Calu3 (cell line): ENCODE measurements at regions not wholly inside any gene's neighbourhood (a gene's known extent, or its start where the extent isn't known, plus 50 kb on each side); places are given as distances from the start of the nearest gene placed in this dataset.
A peak's percentile ranks its signal among the peaks of the same experiment; 100 is the strongest.

ENCODE experiments used
- BruUV-seq: library from RNA; stranded (reverse); fragments of 400-500 nt; replicated peaks from 2 replicates; lab custom pipeline; 2021; lab: Mats Ljungman, UMichigan
- CTCF ChIA-PET: fragments of 300-600 bp; sonication (Branson Sonifier 250); formaldehyde crosslinking; loops from one replicate; lab custom pipeline; 2022; ENCODE audit warnings: antibody characterized with exemption; lab: Charles Lee
- DNase-seq: peaks from one replicate; pipeline ENCODE4 v3.0.0; 2022
- H3K27ac Mint-ChIP-seq: one replicate; pipeline ENCODE4 v1.8.0; 2022; ENCODE audit warnings: mixed read lengths; ENCODE audit not compliant: unreplicated experiment
- H3K27me3 Mint-ChIP-seq: one replicate; pipeline ENCODE4 v1.8.0; 2022; ENCODE audit warnings: mixed read lengths; ENCODE audit not compliant: unreplicated experiment
- H3K36me3 Mint-ChIP-seq: one replicate; pipeline ENCODE4 v1.8.0; 2022; ENCODE audit warnings: mild to moderate bottlenecking, moderate library complexity, mixed read lengths; ENCODE audit not compliant: insufficient read depth, unreplicated experiment
- H3K4me1 Mint-ChIP-seq: one replicate; pipeline ENCODE4 v1.8.0; 2022; ENCODE audit warnings: mild to moderate bottlenecking, low read depth, mixed read lengths; ENCODE audit not compliant: unreplicated experiment
- H3K4me3 Mint-ChIP-seq: one replicate; pipeline ENCODE4 v1.8.0; 2022; ENCODE audit warnings: mild to moderate bottlenecking, low read depth, moderate library complexity, mixed read lengths; ENCODE audit not compliant: unreplicated experiment
- H3K9me3 Mint-ChIP-seq: one replicate; pipeline ENCODE4 v1.8.0; 2022; ENCODE audit warnings: low read depth, mixed read lengths; ENCODE audit not compliant: unreplicated experiment
- intact Hi-C: fragments of 100-400 bp; cut with micrococcal nuclease; formaldehyde crosslinking; loops from one replicate; pipeline ENCODE4 v1.10.0; 2022; ENCODE audit not compliant: unreplicated experiment
- TF ChIP-seq, protein P1 (sequence below): fragments of 200-600 bp; IDR thresholded peaks from one replicate; pipeline ENCODE4 v1.8.0; 2022; ENCODE audit warnings: antibody characterized with exemption; ENCODE audit not compliant: unreplicated experiment

DNA sequence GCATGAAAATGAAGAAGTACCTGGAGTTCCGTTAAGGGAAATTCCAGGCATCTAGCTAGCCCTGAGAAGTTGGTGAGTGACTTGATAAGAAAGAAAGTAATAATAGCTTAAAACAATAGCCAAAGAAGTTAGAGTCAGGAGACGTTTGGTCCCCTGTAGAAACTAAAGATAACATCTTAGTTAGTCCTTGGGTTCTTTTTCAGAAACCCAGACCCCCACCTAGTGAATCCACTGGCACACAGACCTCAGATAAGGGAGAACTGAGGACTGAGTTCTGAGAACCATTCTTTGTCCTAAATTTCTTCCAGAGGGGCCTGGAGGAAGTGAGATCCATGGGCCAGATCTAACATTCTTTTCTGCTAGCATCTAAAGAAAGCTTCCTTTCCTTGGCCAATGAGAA lies 335.4 kb downstream of the SLC4A3 start:
- no TSS peak for BruUV-seq
- peaks cover 4% of the 10 kb centered on the region for H3K9me3 Mint-ChIP-seq
- TF ChIP-seq, protein P1, sequence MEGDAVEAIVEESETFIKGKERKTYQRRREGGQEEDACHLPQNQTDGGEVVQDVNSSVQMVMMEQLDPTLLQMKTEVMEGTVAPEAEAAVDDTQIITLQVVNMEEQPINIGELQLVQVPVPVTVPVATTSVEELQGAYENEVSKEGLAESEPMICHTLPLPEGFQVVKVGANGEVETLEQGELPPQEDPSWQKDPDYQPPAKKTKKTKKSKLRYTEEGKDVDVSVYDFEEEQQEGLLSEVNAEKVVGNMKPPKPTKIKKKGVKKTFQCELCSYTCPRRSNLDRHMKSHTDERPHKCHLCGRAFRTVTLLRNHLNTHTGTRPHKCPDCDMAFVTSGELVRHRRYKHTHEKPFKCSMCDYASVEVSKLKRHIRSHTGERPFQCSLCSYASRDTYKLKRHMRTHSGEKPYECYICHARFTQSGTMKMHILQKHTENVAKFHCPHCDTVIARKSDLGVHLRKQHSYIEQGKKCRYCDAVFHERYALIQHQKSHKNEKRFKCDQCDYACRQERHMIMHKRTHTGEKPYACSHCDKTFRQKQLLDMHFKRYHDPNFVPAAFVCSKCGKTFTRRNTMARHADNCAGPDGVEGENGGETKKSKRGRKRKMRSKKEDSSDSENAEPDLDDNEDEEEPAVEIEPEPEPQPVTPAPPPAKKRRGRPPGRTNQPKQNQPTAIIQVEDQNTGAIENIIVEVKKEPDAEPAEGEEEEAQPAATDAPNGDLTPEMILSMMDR, result no peak
- H3K36me3 Mint-ChIP-seq, result no peaks in the 10 kb centered on the region
- intact Hi-C loops, result no loop called here
- no peak for DNase-seq
- no peaks in the 10 kb centered on the region for H3K4me1 Mint-ChIP-seq
- CTCF ChIA-PET, result no interaction called here
- H3K27me3 Mint-ChIP-seq, result no peaks in the 10 kb centered on the region
- no peak overlapping the region for H3K27ac Mint-ChIP-seq
- no peak overlapping the region for H3K4me3 Mint-ChIP-seq

DNA sequence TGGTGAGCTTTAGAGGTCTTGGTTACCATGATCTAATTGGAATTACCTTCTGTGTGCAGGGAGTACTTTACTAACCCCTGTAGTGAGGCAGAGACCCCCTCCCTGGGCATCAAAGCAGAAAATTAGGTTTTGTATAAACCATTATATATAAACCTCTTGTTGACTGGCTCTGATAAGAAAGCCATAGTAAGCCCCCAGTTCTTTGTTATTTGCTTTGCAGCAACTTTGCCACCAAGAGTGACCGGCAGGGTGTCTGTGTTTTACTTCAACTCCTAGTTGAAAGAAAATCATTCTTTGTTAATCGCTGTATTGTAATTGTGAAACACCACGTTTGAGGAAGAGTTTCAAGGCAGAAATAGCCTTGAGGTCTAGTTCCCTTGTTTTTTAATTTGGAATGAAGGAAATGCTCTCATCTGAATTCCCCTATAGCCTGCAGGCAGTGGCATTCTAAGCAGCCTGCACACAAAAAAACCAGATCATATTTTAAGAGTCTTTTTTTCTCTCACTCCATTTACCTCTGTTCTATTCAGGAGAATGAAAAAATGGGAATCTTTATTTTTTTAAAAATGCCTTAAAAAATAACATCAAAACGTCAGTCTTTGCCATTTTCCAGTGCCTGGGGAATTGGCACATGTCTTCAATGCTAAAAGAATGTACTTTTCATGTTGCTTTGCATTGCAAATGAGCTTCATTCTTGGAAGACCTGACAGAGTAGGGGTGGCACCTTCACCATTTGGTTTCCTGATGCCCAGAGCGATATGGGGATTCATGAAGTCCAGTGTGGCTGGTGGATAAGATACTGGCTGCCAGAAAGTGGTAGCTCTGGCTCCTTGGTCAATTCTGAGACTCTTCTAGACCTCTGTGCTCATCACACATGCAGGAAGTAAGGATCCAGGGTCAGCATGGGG lies 338.1 kb downstream of the SLC4A3 start:
- BruUV-seq, result no TSS peak
- TF ChIP-seq, protein P1, result no peak
- Mint-ChIP-seq H3K27ac (no peak overlapping the region), H3K36me3 (no peaks in the 10 kb centered on the region), H3K27me3 (no peaks in the 10 kb centered on the region), H3K4me1 (peaks cover 8% of the 10 kb centered on the region), H3K4me3 (no peak overlapping the region), H3K9me3 (peaks cover 4% of the 10 kb centered on the region)
- intact Hi-C loops, result no loop called here
- DNase-seq, result no peak
- CTCF ChIA-PET, result no interaction called here

DNA sequence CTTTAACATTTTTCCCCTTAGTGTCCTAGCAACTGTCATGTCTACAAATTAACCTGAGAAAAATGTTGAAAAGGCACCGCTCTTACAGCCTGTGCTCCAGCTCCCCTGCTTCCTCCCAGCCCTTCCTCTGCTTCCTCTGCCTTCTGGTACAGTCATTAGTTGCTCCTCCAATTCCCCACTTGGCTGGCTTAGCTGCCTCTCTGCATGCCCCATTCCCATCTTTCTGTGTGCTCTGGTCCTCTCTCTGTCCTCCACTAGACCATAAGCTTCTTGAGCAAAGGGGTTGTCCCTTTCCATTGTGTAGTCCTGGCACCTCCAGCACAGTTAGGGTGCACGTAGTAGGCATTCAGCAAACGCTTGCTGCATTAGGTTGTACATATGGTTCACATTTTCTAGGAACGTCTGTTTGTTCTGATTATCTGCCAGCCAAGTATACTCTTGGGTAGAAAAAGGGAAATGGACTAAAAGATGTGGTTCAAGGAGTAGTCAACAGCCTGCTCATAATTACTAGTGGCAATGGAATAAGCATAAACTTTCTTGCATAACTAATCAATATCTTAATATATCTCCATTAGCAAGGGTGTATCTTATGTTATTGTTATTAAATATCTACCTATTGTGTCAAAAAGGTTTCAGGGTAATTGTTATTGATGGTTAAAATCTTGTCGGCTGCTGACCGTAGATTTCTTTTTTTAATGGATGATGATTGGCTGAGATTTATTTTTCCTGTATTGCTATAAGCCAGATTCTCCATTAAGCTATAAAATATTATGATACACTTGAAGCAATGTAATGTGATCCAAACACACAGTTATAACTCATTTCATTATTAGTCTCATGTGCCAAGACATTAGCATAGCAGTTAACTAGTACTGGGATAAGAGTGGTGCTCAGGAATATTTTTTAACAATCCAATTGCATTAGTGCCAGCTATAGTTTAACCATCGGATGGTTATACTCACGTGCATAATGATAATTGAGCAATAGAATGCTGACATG lies 340.1 kb downstream of the SLC4A3 start:
- peaks cover 8% of the 10 kb centered on the region for H3K4me1 Mint-ChIP-seq
- no peak overlapping the region for H3K27ac Mint-ChIP-seq
- CTCF ChIA-PET, result no interaction called here
- intact Hi-C loops, result no loop called here
- no peaks in the 10 kb centered on the region for H3K36me3 Mint-ChIP-seq
- DNase-seq, result no peak
- H3K4me3 Mint-ChIP-seq, result no peak overlapping the region
- H3K27me3 Mint-ChIP-seq, result no peaks in the 10 kb centered on the region
- BruUV-seq, result no TSS peak
- H3K9me3 Mint-ChIP-seq, result peaks cover 4% of the 10 kb centered on the region
- TF ChIP-seq, protein P1, result no peak

DNA sequence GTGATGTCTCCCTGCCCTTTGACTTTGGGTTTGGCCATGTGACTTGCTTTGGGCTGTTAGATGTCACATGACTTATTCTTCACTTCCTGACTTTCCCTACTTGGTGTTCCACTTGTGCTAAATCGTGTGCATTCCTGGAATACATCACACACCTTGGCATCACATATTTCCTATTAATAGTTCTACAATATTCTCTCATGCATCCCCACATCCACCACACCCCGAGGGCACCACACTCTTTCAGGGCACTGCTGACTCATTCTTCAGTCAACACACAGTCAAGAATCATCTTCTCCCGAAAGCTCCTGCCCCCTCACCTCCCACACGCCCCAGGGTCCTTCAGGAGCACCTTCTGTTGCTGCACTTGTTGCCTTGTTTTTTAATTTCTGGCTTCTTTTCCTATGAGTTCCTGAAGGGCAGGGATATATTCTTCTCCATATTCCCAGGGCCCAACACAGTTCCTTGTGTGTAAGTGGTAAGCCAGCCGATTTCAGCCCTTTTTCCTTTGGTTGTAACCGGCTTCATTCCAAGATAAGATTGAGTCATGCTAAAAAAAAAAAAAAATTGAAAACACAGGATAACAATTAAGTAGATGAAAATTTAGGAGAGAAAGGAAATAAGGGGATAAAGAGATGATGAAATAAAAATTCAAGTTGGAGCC lies 341.4 kb downstream of the SLC4A3 start:
- H3K27me3 Mint-ChIP-seq, result no peaks in the 10 kb centered on the region
- peaks cover 8% of the 10 kb centered on the region for H3K4me1 Mint-ChIP-seq
- TF ChIP-seq, protein P1, result no peak
- H3K4me3 Mint-ChIP-seq, result no peak overlapping the region
- H3K27ac Mint-ChIP-seq, result no peak overlapping the region
- intact Hi-C loops, result no loop called here
- CTCF ChIA-PET, result no interaction called here
- BruUV-seq, result no TSS peak
- peak; percentile 32 for DNase-seq
- peaks cover 4% of the 10 kb centered on the region for H3K9me3 Mint-ChIP-seq
- no peaks in the 10 kb centered on the region for H3K36me3 Mint-ChIP-seq
